HG03159 (cell line): ENCODE measurements at regions not wholly inside any gene's neighbourhood (a gene's known extent, or its start where the extent isn't known, plus 50 kb on each side); places are given as distances from the start of the nearest gene placed in this dataset.
A peak's percentile ranks its signal among the peaks of the same experiment; 100 is the strongest.
"Not testable (repeated sequence)": the region's sequence is repeated elsewhere in the genome, so short reads cannot be mapped to it uniquely, and the experiment has no call there.

ENCODE experiments used
- ATAC-seq: cut with Tn5 transposase; IDR thresholded peaks from one replicate; pipeline ENCODE4 v1.9.1; 2021; ENCODE audit warnings: mild to moderate bottlenecking, moderate library complexity; ENCODE audit not compliant: unreplicated experiment

- no peak for ATAC-seq
These were observed 344.9 kb downstream of the ICE1 start for GRCh38 chr5:5767286-5767928.

DNA sequence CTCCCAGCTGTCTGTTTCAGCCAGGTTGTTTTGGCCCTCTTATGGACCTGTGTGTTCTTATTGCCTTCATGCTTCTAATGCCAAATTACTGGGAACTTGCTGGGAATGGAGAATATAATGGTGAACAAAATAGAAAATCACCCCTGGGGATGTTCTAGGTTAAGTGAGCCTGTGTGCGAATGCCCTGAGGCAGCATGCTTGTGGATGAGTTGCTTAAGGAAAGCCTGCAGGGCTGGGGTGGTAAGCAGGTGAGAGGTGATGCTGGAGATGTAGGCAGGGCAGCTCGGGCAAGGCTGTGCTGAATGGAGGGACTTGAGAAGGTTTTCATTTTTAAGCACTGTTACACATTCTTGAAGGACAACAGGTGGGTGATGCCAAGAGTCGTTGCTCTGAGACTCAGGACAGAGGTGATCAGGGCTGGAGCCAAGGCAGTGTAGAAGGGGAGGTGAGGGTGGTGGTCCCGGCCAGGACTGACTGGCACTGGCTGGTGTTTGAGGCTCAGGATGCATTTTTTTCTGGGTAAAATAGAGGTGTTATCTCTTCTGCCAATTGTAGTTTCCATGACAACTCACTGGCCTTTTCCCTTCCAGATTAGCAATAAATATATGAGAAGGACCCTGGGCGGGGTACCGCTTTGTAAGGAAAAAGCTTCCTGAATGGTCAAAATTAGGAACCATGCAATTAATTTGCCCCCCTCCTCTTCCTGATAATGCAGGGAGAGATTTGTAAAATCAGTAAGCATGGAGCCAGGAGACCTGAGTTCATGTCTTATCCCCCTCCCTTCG lies 342.8 kb downstream of the ICE1 start:
- no peak for ATAC-seq

GRCh38 chr5:5764246-5764645 lies 341.8 kb downstream of the ICE1 start:
- no peak for ATAC-seq

- no peak for ATAC-seq
These were observed 334.3 kb downstream of the ICE1 start for GRCh38 chr5:5756762-5757161.

GRCh38 chr5:5755888-5756287 lies 333.4 kb downstream of the ICE1 start:
- ATAC-seq, result peak; percentile 45

- peak; percentile 73 for ATAC-seq
These were observed 330.4 kb downstream of the ICE1 start for GRCh38 chr5:5752844-5753243.

- no peak for ATAC-seq
These were observed 329.5 kb downstream of the ICE1 start for GRCh38 chr5:5751987-5752386.

DNA sequence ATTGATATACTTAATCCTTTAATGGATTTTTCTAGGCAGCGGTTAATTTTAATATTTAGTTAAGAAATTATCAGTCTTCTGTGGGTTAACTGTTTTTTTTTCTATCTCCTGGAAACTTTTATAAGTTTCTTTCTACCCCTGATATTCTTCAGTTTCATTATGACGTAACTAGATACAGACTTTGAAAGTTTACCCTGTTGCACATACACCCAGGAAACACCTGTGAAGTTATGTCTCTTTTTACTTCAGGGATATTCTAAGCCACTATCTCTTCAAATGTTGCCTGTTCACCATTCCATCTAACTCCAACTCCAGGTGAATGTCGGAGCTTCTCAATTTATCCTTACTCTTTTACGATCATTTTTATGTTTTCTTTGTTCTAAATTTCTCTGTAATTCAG lies 329.0 kb downstream of the ICE1 start:
- peak; percentile 33 for ATAC-seq

- ATAC-seq, result no peak
These were observed 318.9 kb downstream of the ICE1 start for GRCh38 chr5:5741418-5741817.

- ATAC-seq, result peak; percentile 11
These were observed 317.0 kb downstream of the ICE1 start for GRCh38 chr5:5739490-5739945.

DNA sequence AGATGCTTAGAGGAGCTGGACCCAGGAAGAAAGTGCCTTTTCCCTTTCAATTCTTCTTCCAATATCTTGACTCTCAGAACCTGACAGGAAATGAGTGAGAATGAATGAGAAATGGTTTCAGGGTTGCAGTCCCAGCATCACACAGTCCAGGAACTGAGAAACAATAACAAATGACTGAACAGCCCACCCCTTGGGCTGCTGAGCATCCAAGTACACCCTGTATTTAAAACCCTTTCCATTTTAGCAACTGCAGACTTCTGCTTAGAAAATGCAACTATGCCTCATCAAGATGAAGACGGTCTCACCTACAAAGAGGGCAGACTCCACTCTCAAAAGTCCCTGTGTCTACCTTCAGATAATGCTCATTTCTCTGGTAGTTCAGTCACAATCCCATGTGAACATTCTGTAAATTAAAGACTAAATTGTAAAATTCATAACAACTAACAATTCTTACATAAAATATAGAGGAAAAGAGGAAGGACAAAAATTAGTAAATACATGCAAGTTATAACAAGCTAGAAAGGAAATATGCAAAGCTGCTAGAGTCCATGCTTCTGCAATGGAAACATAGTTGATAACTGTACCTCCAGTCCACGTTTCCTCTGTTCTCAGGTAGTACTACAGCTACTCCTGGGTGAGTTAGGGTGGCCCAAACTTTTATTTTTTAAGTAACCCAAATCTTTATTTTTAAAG lies 316.5 kb downstream of the ICE1 start:
- ATAC-seq, result peak; percentile 89

GRCh38 chr5:5736007-5736406 lies 313.5 kb downstream of the ICE1 start:
- no peak for ATAC-seq

DNA sequence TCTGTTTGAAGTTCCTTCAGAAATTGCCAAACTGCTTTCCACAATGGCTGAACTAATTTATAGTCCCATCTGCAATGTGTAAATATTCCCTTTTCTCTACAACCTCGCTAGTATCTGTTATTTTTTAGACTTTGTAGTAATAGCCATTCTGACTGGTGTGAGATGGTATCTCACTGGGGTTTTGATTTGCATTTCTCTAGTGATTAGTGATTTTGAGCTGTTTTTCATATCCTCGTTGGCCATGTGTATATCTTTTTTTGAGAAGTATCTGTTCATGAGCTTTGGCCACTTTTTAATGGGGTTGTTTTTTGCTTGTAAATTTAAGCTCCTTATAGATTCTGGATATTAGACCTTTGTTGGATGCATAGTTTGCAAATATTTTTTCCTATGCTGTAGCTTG lies 310.6 kb downstream of the ICE1 start:
- ATAC-seq, result not testable (repeated sequence)

DNA sequence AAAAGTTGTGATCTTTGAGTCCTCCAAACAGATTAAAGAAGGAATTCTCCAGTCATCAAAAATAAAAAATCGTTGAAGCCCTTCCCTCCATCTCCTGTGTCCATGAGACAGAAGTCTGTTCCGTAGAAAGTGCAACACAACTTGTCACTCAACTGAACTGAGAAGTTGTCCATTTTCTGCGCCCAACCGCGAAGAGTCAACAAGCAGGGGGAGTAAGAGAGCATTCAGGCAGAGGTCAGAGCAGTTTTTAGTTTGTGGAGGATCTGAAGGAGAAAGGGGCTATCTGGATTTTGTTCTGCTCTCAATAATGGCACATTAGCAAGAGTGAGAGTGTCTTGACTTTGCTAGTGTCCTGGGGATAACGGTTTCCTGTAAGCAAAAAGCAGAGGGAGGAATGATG lies 303.9 kb downstream of the ICE1 start:
- no peak for ATAC-seq

GRCh38 chr5:5721881-5722280 lies 299.4 kb downstream of the ICE1 start:
- no peak for ATAC-seq

DNA sequence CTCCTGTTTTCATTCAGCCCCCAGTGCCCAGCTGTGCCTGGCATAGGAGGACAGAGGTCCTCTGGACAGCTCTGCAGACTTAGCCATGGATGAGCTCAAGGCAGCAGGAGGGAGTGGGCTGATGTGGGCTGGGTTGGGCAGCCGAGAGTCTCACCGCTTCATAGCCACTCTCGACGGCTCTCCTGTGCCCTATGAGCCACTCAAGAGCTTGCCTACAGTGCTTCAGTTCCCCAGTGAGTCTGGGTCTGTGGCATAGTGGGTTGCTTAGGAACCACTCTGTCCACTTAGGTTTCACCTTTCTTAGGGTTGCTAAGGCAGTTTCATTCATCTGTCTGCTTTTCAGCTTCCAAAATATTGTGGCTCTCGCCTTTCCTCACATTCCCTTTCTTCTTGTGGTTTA lies 296.8 kb downstream of the ICE1 start:
- no peak for ATAC-seq

GRCh38 chr5:5716665-5717064 lies 294.2 kb downstream of the ICE1 start:
- ATAC-seq, result no peak

DNA sequence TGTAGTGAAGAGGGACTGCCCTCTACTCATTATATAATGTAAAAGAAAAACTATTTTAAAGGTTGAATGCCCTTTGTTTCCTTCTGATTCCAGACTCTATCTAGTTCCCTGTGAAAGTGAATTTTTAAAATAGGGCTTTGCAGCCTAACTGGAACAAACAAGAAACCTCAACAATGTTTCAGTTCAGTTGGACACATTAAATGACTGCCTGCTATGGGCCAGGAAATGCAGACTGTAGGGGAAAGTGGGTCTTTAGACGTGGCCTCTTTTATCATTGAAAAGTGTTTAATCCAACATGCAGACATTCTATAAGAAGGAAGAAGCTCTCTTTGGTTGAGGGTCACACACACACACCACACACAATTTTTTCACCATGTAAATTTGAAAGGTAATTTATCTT lies 289.1 kb downstream of the ICE1 start:
- no peak for ATAC-seq

GRCh38 chr5:5711112-5711511 lies 288.6 kb downstream of the ICE1 start:
- ATAC-seq, result no peak

DNA sequence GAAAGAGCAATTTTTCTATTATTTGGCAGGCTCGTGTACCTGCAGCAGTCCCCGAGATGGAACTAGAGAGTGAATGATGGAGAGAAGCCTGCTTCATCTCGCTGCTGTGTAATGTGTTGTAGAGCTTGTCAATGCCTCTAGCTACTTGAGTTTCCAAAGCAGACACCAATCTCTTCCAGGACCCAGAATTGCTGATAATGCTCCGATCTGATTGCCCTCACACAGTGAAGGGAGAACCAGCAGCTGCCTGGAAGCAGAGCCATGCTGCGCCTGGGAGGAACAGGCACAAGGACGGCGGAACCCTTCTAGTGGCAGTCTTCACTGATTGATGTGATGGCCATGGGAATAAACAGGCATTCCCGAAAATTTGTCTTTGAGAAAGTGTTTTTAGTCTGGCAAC lies 288.0 kb downstream of the ICE1 start:
- no peak for ATAC-seq

GRCh38 chr5:5708367-5708919 lies 286.0 kb downstream of the ICE1 start:
- ATAC-seq, result no peak

DNA sequence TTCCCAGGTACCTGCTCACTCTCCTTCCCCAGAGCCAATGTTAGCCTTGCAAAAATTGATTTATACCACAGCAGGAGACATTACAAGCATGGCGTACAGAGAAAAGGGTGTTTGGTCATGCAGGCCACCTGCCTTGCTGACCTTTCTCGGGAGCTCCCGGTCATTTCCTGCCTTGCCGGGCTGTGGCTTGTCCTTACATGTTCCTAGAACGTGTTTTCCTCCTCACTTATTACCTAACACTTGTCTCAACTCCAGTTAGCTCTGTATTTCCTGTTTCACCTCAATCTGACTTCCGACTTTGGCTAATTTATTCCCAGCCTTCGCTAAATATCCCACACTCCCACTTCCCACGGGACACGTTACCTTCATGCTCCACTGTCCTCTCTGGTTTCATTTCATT lies 282.5 kb downstream of the ICE1 start:
- no peak for ATAC-seq
